Activated CD4-positive, alpha-beta T cell treated with anti-CD3 and anti-CD28 coated beads for 36 hours (primary cell): ENCODE measurements at regions not wholly inside any gene's neighbourhood (a gene's known extent, or its start where the extent isn't known, plus 50 kb on each side); places are given as distances from the start of the nearest gene placed in this dataset.

Source experiments
- ATAC-seq: fragments of 200-7000 bp; cut with Tn5 transposase; one replicate; pipeline ENCODE4 v1.10.0; 2021; ENCODE audit warnings: mild to moderate bottlenecking, moderate library complexity
- CTCF ChIA-PET: fragments of 350-600 bp; sonication (Branson Sonifier 250); formaldehyde crosslinking; loops from one replicate; lab custom pipeline; 2021; ENCODE audit warnings: antibody characterized with exemption; lab: Charles Lee
- POLR2A ChIA-PET: fragments of 350-600 bp; sonication (Branson Sonifier 250); formaldehyde crosslinking; loops from one replicate; lab custom pipeline; 2021; ENCODE audit warnings: antibody characterized with exemption, inconsistent platforms; lab: Charles Lee
- DNase-seq: peaks from one replicate; pipeline ENCODE4 v3.0.0-alpha.2; 2020
- H3K27ac Mint-ChIP-seq: one replicate; pipeline ENCODE4 v1.8.0; 2021; ENCODE audit warnings: mixed read lengths
- H3K27me3 Mint-ChIP-seq: one replicate; pipeline ENCODE4 v1.8.0; 2021; ENCODE audit warnings: mixed read lengths
- H3K36me3 Mint-ChIP-seq: one replicate; pipeline ENCODE4 v1.8.0; 2021; ENCODE audit warnings: low read depth, mixed read lengths
- H3K4me1 Mint-ChIP-seq: one replicate; pipeline ENCODE4 v1.8.0; 2021; ENCODE audit warnings: mixed read lengths
- H3K4me3 Mint-ChIP-seq: one replicate; pipeline ENCODE4 v1.8.0; 2021; ENCODE audit warnings: mild to moderate bottlenecking, moderate library complexity, mixed read lengths
- H3K9me3 Mint-ChIP-seq: one replicate; pipeline ENCODE4 v1.8.0; 2021; ENCODE audit warnings: low read depth, mixed read lengths
- intact Hi-C, 2 experiments: fragments of 100-400 bp; cut with DNase I in 1 of 2; cut with micrococcal nuclease in 1 of 2; formaldehyde crosslinking; loops; one replicate each; pipeline versions ENCODE4 v1.14.2 to v1.15.1; 2022 to 2024; cut with DNase I, micrococcal nuclease

DNA sequence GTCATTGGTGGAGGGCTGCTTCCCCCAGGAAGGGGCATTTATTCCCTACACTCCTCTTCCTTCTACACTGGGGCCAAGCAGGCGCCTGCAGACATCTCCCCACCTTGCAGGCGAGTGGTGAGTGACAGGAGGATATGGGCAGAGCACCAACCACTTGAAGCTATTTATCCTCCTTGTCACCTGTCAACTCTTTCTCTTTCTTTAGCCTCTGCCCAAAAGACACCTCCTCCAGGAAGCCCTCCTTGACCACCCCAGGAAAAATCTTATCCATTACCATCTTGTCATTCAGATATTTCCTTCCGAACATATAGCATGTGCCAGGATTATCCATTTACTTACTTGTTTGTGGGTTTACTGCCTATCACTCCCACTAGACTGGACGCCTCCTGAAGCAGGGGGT, 362.4 kb downstream of the MN1 start:
- no peaks in the 10 kb centered on the region for H3K36me3 Mint-ChIP-seq
- ChIA-PET POLR2A (no interaction called here), CTCF (interaction anchor here (0.6 kb wide), 1 partner anchor 366 kb away, joined by 3 read pairs; no protein-coding TSS in a partner anchor)
- H3K4me3 Mint-ChIP-seq = no peak overlapping the region
- H3K4me1 Mint-ChIP-seq = no peaks in the 10 kb centered on the region
- intact Hi-C loops = no loop called here
- H3K27me3 Mint-ChIP-seq = peaks cover 9% of the 10 kb centered on the region
- H3K27ac Mint-ChIP-seq = no peak overlapping the region
- ATAC-seq = no peak
- no peaks in the 10 kb centered on the region for H3K9me3 Mint-ChIP-seq
- no peak for DNase-seq

- POLR2A ChIA-PET = no interaction called here
- Mint-ChIP-seq H3K9me3 (no peaks in the 10 kb centered on the region), H3K36me3 (no peaks in the 10 kb centered on the region), H3K4me1 (no peaks in the 10 kb centered on the region), H3K4me3 (no peak overlapping the region), H3K27ac (no peak overlapping the region), H3K27me3 (peaks cover 7% of the 10 kb centered on the region)
- DNase-seq (no peak), ATAC-seq (no peak)
- intact Hi-C loops = no loop called here
- CTCF ChIA-PET = no interaction called here
Measured at GRCh38 chr22:27440304-27440865, 361.2 kb downstream of the MN1 start.

- H3K27ac Mint-ChIP-seq = no peak overlapping the region
- ChIA-PET POLR2A (no interaction called here), CTCF (no interaction called here)
- no peaks in the 10 kb centered on the region for H3K9me3 Mint-ChIP-seq
- H3K4me3 Mint-ChIP-seq = no peak overlapping the region
- ATAC-seq (no peak), DNase-seq (no peak)
- intact Hi-C loops = no loop called here
- no peaks in the 10 kb centered on the region for H3K4me1 Mint-ChIP-seq
- peaks cover 5% of the 10 kb centered on the region for H3K27me3 Mint-ChIP-seq
- no peaks in the 10 kb centered on the region for H3K36me3 Mint-ChIP-seq
Measured at GRCh38 chr22:27441706-27442475, 359.7 kb downstream of the MN1 start.

GRCh38 chr22:27443306-27443705, 358.2 kb downstream of the MN1 start:
- peaks cover 5% of the 10 kb centered on the region for H3K27me3 Mint-ChIP-seq
- no peaks in the 10 kb centered on the region for H3K4me1 Mint-ChIP-seq
- H3K4me3 Mint-ChIP-seq = no peak overlapping the region
- POLR2A ChIA-PET = no interaction called here
- H3K27ac Mint-ChIP-seq = no peak overlapping the region
- ATAC-seq (no peak), DNase-seq (no peak)
- intact Hi-C loops = no loop called here
- CTCF ChIA-PET = no interaction called here
- H3K9me3 Mint-ChIP-seq = no peaks in the 10 kb centered on the region
- H3K36me3 Mint-ChIP-seq = no peaks in the 10 kb centered on the region

DNA sequence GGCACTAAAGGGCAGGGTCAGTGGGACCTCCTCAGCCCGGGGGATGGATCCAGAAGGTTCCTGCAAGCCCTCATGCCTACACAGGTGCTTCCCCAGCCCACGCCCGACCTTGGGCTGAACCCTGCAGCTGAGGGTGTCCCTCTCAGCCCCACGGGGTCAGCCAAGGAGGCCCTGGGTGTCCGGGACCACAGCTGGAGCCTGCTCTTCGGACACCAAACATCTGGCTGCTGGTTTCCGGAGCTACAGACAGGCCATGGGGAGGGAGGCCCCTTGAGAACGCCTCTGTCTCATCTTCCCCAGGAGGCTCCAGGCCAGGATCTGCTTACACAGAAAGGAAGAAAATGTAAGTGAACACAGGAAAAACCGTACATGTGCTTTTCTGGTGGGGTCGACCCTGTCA, 355.7 kb downstream of the MN1 start:
- ChIA-PET CTCF (interaction anchor here (0.7 kb wide), 1 partner anchor 442 kb away, joined by 3 read pairs; no protein-coding TSS in a partner anchor), POLR2A (interaction anchor here (1.0 kb wide), 1 partner anchor 12 kb away, joined by 3 read pairs; no protein-coding TSS in a partner anchor)
- no peaks in the 10 kb centered on the region for H3K36me3 Mint-ChIP-seq
- no peaks in the 10 kb centered on the region for H3K9me3 Mint-ChIP-seq
- no peak overlapping the region for H3K27ac Mint-ChIP-seq
- intact Hi-C loops = no loop called here
- no peaks in the 10 kb centered on the region for H3K27me3 Mint-ChIP-seq
- ATAC-seq = no peak
- no peak overlapping the region for H3K4me3 Mint-ChIP-seq
- H3K4me1 Mint-ChIP-seq = no peaks in the 10 kb centered on the region
- DNase-seq = no peak

GRCh38 chr22:27447289-27447688, 354.3 kb downstream of the MN1 start:
- H3K9me3 Mint-ChIP-seq = no peaks in the 10 kb centered on the region
- intact Hi-C loops = no loop called here
- DNase-seq (no peak), ATAC-seq (no peak)
- ChIA-PET CTCF (no interaction called here), POLR2A (no interaction called here)
- H3K27ac Mint-ChIP-seq = no peak overlapping the region
- H3K36me3 Mint-ChIP-seq = no peaks in the 10 kb centered on the region
- H3K4me3 Mint-ChIP-seq = no peak overlapping the region
- H3K4me1 Mint-ChIP-seq = no peaks in the 10 kb centered on the region
- no peaks in the 10 kb centered on the region for H3K27me3 Mint-ChIP-seq

- no peaks in the 10 kb centered on the region for H3K27me3 Mint-ChIP-seq
- no peaks in the 10 kb centered on the region for H3K4me1 Mint-ChIP-seq
- DNase-seq = no peak
- POLR2A ChIA-PET = no interaction called here
- H3K36me3 Mint-ChIP-seq = no peaks in the 10 kb centered on the region
- no peak for ATAC-seq
- intact Hi-C loops = no loop called here
- no peaks in the 10 kb centered on the region for H3K9me3 Mint-ChIP-seq
- H3K4me3 Mint-ChIP-seq = no peak overlapping the region
- H3K27ac Mint-ChIP-seq = no peak overlapping the region
- CTCF ChIA-PET = no interaction called here
Measured at GRCh38 chr22:27450448-27450847, 351.1 kb downstream of the MN1 start.

DNA sequence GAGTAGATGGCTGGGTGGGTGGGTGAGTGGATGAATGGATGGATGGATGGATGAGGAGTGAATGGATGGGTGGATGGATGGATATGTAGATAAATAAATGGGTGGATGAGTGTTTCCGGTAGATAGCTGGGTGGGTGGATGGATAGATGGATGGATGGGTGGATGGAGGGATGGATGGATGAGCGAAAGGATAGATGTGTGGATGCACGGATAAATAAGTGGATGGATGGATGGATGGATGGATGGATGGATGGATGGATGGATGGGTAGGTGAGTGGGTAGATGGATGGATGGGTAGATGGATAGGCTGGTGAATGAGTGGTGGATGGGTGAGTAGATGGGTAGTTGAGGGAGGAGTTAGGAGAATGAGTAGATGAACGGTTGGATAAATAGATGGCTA, 349.3 kb downstream of the MN1 start:
- H3K27me3 Mint-ChIP-seq = no peaks in the 10 kb centered on the region
- intact Hi-C loops = no loop called here
- H3K27ac Mint-ChIP-seq = no peak overlapping the region
- ATAC-seq (no peak), DNase-seq (no peak)
- ChIA-PET POLR2A (no interaction called here), CTCF (no interaction called here)
- no peaks in the 10 kb centered on the region for H3K36me3 Mint-ChIP-seq
- H3K9me3 Mint-ChIP-seq = no peaks in the 10 kb centered on the region
- no peaks in the 10 kb centered on the region for H3K4me1 Mint-ChIP-seq
- H3K4me3 Mint-ChIP-seq = no peak overlapping the region

DNA sequence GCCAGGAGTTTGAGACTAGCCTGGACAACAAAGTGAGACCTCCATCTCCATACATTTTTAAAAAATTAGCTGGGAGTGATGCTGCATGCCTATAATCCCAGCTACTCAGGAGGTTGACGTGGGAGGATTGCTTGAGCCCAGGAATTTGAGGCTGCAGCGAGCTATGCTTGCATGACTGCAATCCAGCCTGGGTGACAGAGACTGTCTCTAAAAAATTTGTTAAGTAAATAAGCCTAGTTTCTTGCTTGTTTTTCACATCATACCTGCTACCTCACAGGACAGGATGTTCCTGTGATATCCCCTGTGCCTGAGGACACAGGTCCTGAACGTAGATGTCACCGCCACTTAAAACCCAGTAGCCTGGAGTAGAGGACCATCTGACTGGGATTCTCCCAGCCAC, 348.6 kb downstream of the MN1 start:
- CTCF ChIA-PET = no interaction called here

GRCh38 chr22:27453725-27454124, 347.8 kb downstream of the MN1 start:
- intact Hi-C loops = no loop called here
- Mint-ChIP-seq H3K27me3 (no peaks in the 10 kb centered on the region), H3K36me3 (no peaks in the 10 kb centered on the region), H3K4me1 (no peaks in the 10 kb centered on the region), H3K4me3 (no peak overlapping the region), H3K27ac (no peak overlapping the region), H3K9me3 (no peaks in the 10 kb centered on the region)
- no peak for DNase-seq
- ATAC-seq = no peak
- CTCF ChIA-PET = no interaction called here
- POLR2A ChIA-PET = no interaction called here

More for the DNA sequence above, 348.6 kb downstream of the MN1 start:
- POLR2A ChIA-PET = no interaction called here
- DNase-seq (no peak), ATAC-seq (no peak)
- intact Hi-C loops = no loop called here
- H3K27ac Mint-ChIP-seq = no peak overlapping the region
- H3K36me3 Mint-ChIP-seq = no peaks in the 10 kb centered on the region
- H3K4me3 Mint-ChIP-seq = no peak overlapping the region
- H3K9me3 Mint-ChIP-seq = no peaks in the 10 kb centered on the region
- H3K4me1 Mint-ChIP-seq = no peaks in the 10 kb centered on the region
- no peaks in the 10 kb centered on the region for H3K27me3 Mint-ChIP-seq

GRCh38 chr22:27454807-27455450, 346.6 kb downstream of the MN1 start:
- H3K9me3 Mint-ChIP-seq = no peaks in the 10 kb centered on the region
- ChIA-PET CTCF (interaction anchor here (0.6 kb wide), 1 partner anchor 35 kb away, joined by 3 read pairs; no protein-coding TSS in a partner anchor), POLR2A (no interaction called here)
- intact Hi-C loops = no loop called here
- H3K27ac Mint-ChIP-seq = no peak overlapping the region
- H3K4me3 Mint-ChIP-seq = no peak overlapping the region
- H3K4me1 Mint-ChIP-seq = no peaks in the 10 kb centered on the region
- DNase-seq = no peak
- peaks cover 2% of the 10 kb centered on the region for H3K27me3 Mint-ChIP-seq
- H3K36me3 Mint-ChIP-seq = no peaks in the 10 kb centered on the region
- no peak for ATAC-seq

- POLR2A ChIA-PET = no interaction called here
- Mint-ChIP-seq H3K27ac (no peak overlapping the region), H3K9me3 (no peaks in the 10 kb centered on the region), H3K4me3 (no peak overlapping the region), H3K27me3 (peaks cover 2% of the 10 kb centered on the region), H3K36me3 (no peaks in the 10 kb centered on the region), H3K4me1 (no peaks in the 10 kb centered on the region)
- DNase-seq (no peak), ATAC-seq (no peak)
- intact Hi-C loops = no loop called here
- CTCF ChIA-PET = no interaction called here
Measured at GRCh38 chr22:27455526-27455925, 346.0 kb downstream of the MN1 start.
